H1 (cell line): ENCODE measurements at regions not wholly inside any gene's neighbourhood (a gene's known extent, or its start where the extent isn't known, plus 50 kb on each side); places are given as distances from the start of the nearest gene placed in this dataset.

Experiments used
- CHD2 ChIP-seq: IDR thresholded peaks from 2 replicates; pipeline ENCODE4 v1.6.1; 2012; ENCODE audit warnings: low read length, improper control_type of control experiment
- CTCF ChIP-seq, 3 experiments: IDR thresholded peaks; 1 replicate in 2 of 3; 2 replicates in 1 of 3; pipeline versions ENCODE4 v1.5.1 to v1.6.1; 2011; ENCODE audit warnings: low read length in 3 of 3, mild to moderate bottlenecking in 3 of 3, inconsistent platforms in 2 of 3, low read depth in 1 of 3, moderate library complexity in 1 of 3; ENCODE audit not compliant: insufficient read depth in 1 of 3; ENCODE audit errors: control extremely low read depth in 1 of 3
- SP1 ChIP-seq: IDR thresholded peaks from 2 replicates; pipeline ENCODE4 v1.6.1; 2011; ENCODE audit warnings: low read depth, low read length
- SP2 ChIP-seq: IDR thresholded peaks from 2 replicates; pipeline ENCODE4 v1.6.1; 2012; ENCODE audit warnings: mild to moderate bottlenecking, low read length, inconsistent platforms

GRCh38 chr4:45079616-45080015 is 353.3 kb upstream of the GNPDA2 start:
- no peak for TF ChIP-seq CHD2
- no peak for TF ChIP-seq SP2
- no peak for TF ChIP-seq CTCF (IDR thresholded peaks at IDR 0.05; ENCODE audit: control extremely low read depth in 1 of 3, insufficient read depth in 1 of 3, low read depth in 1 of 3, low read length in 3 of 3)
- TF ChIP-seq SP1 = no peak
